Activated CD4-positive, CD25-positive, alpha-beta regulatory T cell (primary cell): ENCODE measurements at regions not wholly inside any gene's neighbourhood (a gene's known extent, or its start where the extent isn't known, plus 50 kb on each side); places are given as distances from the start of the nearest gene placed in this dataset.
"Not testable (repeated sequence)": the region's sequence is repeated elsewhere in the genome, so short reads cannot be mapped to it uniquely, and the experiment has no call there.

Source experiments
- DNase-seq, 4 experiments: peaks; one replicate each; lab custom pipeline; 2025; lab: John Stamatoyannopoulos, UW

GRCh38 chr6:25181350-25181724 is 97.8 kb upstream of the CARMIL1 start:
- no peak for DNase-seq

- DNase-seq = no peak
These were observed 97.3 kb upstream of the CARMIL1 start for GRCh38 chr6:25181923-25182322.

- no peak for DNase-seq
These were observed 92.3 kb upstream of the CARMIL1 start for GRCh38 chr6:25186919-25187318.

GRCh38 chr6:25188232-25188631 is 90.9 kb upstream of the CARMIL1 start:
- DNase-seq = no peak

- DNase-seq = no peak
These were observed 86.3 kb upstream of the CARMIL1 start for GRCh38 chr6:25192590-25193459.

- DNase-seq = no peak
These were observed 85.6 kb upstream of the CARMIL1 start for GRCh38 chr6:25193460-25194171.

GRCh38 chr6:25194172-25194678 is 84.9 kb upstream of the CARMIL1 start:
- DNase-seq = no peak

GRCh38 chr6:25196464-25196863 is 82.7 kb upstream of the CARMIL1 start:
- no peak for DNase-seq

GRCh38 chr6:25197111-25197510 is 82.1 kb upstream of the CARMIL1 start:
- DNase-seq = no peak

GRCh38 chr6:25199544-25199943 is 79.6 kb upstream of the CARMIL1 start:
- DNase-seq = no peak

GRCh38 chr6:25202504-25202903 is 76.7 kb upstream of the CARMIL1 start:
- no peak for DNase-seq

- no peak for DNase-seq
These were observed 73.5 kb upstream of the CARMIL1 start for GRCh38 chr6:25205629-25206028.

GRCh38 chr6:25207453-25208155 is 71.6 kb upstream of the CARMIL1 start:
- not testable (repeated sequence) for DNase-seq

- no peak for DNase-seq
These were observed 63.3 kb upstream of the CARMIL1 start for GRCh38 chr6:25215881-25216280.

GRCh38 chr6:25217302-25217701 is 61.9 kb upstream of the CARMIL1 start:
- DNase-seq = no peak

GRCh38 chr6:25217829-25218228 is 61.3 kb upstream of the CARMIL1 start:
- no peak for DNase-seq

GRCh38 chr6:25218346-25218745 is 60.8 kb upstream of the CARMIL1 start:
- no peak for DNase-seq

- no peak for DNase-seq
These were observed 59.8 kb upstream of the CARMIL1 start for GRCh38 chr6:25219216-25219916.

GRCh38 chr6:25219917-25220278 is 59.3 kb upstream of the CARMIL1 start:
- no peak for DNase-seq

- DNase-seq = no peak
These were observed 58.3 kb upstream of the CARMIL1 start for GRCh38 chr6:25220857-25221256.

GRCh38 chr6:25222006-25222678 is 57.0 kb upstream of the CARMIL1 start:
- DNase-seq = no peak
